Neural cell (in vitro differentiated cells): ENCODE measurements at regions not wholly inside any gene's neighbourhood (a gene's known extent, or its start where the extent isn't known, plus 50 kb on each side); places are given as distances from the start of the nearest gene placed in this dataset.

Source experiments
- H2AFZ ChIP-seq: fragments of 200-600, 300-800 bp; sonication (generic), shearing (Covaris generic); 2 replicates; pipeline ENCODE4 v1.6.0; 2014; ENCODE audit warnings: low read depth, mild to moderate bottlenecking, antibody characterized with exemption, low read length, moderate library complexity
- H3F3A ChIP-seq: fragments of 200-600 bp; shearing (Covaris generic); 2 replicates; pipeline ENCODE4 v1.6.1; 2016; ENCODE audit warnings: mild to moderate bottlenecking, moderate library complexity, mixed read lengths, antibody characterized with exemption, low read length; ENCODE audit not compliant: insufficient read depth, poor library complexity, severe bottlenecking
- H3K27ac ChIP-seq: fragments of 200-600, 300-800 bp; sonication (generic), shearing (Covaris generic); 2 replicates; pipeline ENCODE4 v1.5.1; 2014; ENCODE audit warnings: mild to moderate bottlenecking, low read length, moderate library complexity
- H3K27me3 ChIP-seq: fragments of 300-800, 200-600 bp; sonication (generic), shearing (Covaris generic); 2 replicates; pipeline ENCODE4 v1.6.0; 2014; ENCODE audit warnings: mild to moderate bottlenecking, low read depth, low read length, moderate library complexity; ENCODE audit not compliant: insufficient read depth
- H3K36me3 ChIP-seq: fragments of 300-800, 200-600 bp; sonication (generic), shearing (Covaris generic); 2 replicates; pipeline ENCODE4 v1.5.1; 2014; ENCODE audit warnings: mild to moderate bottlenecking, antibody characterized with exemption, low read length, moderate library complexity; ENCODE audit not compliant: insufficient read depth
- H3K4me2 ChIP-seq: fragments of 300-800, 200-600 bp; sonication (generic), shearing (Covaris generic); 2 replicates; pipeline ENCODE4 v1.6.0; 2014; ENCODE audit warnings: mild to moderate bottlenecking, low read length
- H3K4me3 ChIP-seq: fragments of 300-800, 200-600 bp; sonication (generic), shearing (Covaris generic); 2 replicates; pipeline ENCODE4 v1.5.1; 2014; ENCODE audit warnings: mild to moderate bottlenecking, low read length, moderate library complexity
- H3K79me2 ChIP-seq: fragments of 200-600 bp; shearing (Covaris generic); replicated peaks from 2 replicates; pipeline ENCODE4 v1.6.0; 2014; ENCODE audit warnings: mild to moderate bottlenecking, low read length, moderate library complexity; ENCODE audit not compliant: insufficient read depth
- H3K9ac ChIP-seq: fragments of 300-800, 200-600 bp; sonication (generic), shearing (Covaris generic); 2 replicates; pipeline ENCODE4 v1.6.1; 2016; ENCODE audit warnings: mild to moderate bottlenecking, low read length, mixed read lengths
- H3K9me2 ChIP-seq: fragments of 200-600 bp; shearing (Covaris generic); 2 replicates; pipeline ENCODE4 v1.6.1; 2016; ENCODE audit warnings: mild to moderate bottlenecking, low read length, mixed read lengths; ENCODE audit not compliant: insufficient read depth
- H3K9me3 ChIP-seq: fragments of 200-600, 300-800 bp; sonication (generic), shearing (Covaris generic); 2 replicates; pipeline ENCODE4 v1.6.1; 2016; ENCODE audit warnings: mild to moderate bottlenecking, mixed run types, low read length, moderate library complexity, mixed read lengths
- H4K20me1 ChIP-seq: fragments of 200-600 bp; shearing (Covaris generic); 2 replicates; pipeline ENCODE4 v1.6.1; 2016; ENCODE audit warnings: mild to moderate bottlenecking, mixed run types; ENCODE audit not compliant: insufficient read depth
- EP300 ChIP-seq: fragments of 450-650 bp; conservative IDR thresholded peaks from 2 replicates; pipeline ENCODE4 v1.6.1; 2014; ENCODE audit warnings: antibody characterized with exemption, mild to moderate bottlenecking, moderate library complexity; ENCODE audit not compliant: poor library complexity, severe bottlenecking
- EZH2 ChIP-seq: fragments of 200-600, 300-800 bp; shearing (Covaris generic), sonication (generic); IDR thresholded peaks from 2 replicates; pipeline ENCODE4 v1.6.1; 2014; ENCODE audit warnings: antibody characterized with exemption, low read length, borderline replicate concordance, mild to moderate bottlenecking; ENCODE audit not compliant: insufficient read depth, poor library complexity, severe bottlenecking
- MXI1 ChIP-seq: fragments of 450-650 bp; conservative IDR thresholded peaks from 2 replicates; pipeline ENCODE4 v1.6.1; 2014; ENCODE audit warnings: antibody characterized with exemption, mild to moderate bottlenecking; ENCODE audit not compliant: poor library complexity, severe bottlenecking
- POLR2AphosphoS5 ChIP-seq: IDR thresholded peaks from 2 replicates; pipeline ENCODE4 v1.6.1; 2012
- RAD21 ChIP-seq: fragments of 450-650 bp; conservative IDR thresholded peaks from 2 replicates; pipeline ENCODE4 v1.6.1; 2014; ENCODE audit warnings: antibody characterized with exemption, mild to moderate bottlenecking, moderate library complexity
- SMC3 ChIP-seq: fragments of 450-650 bp; conservative IDR thresholded peaks from 2 replicates; pipeline ENCODE4 v1.6.1; 2014; ENCODE audit warnings: antibody characterized with exemption, mild to moderate bottlenecking, moderate library complexity; ENCODE audit not compliant: poor library complexity
- TAF1 ChIP-seq: IDR thresholded peaks from 2 replicates; pipeline ENCODE4 v1.6.1; 2012; ENCODE audit warnings: low read depth
- TF ChIP-seq, protein P1 (sequence below): fragments of 450-650 bp; IDR thresholded peaks from 2 replicates; pipeline ENCODE4 v1.5.1; 2014; ENCODE audit warnings: antibody characterized with exemption, mild to moderate bottlenecking, moderate library complexity; ENCODE audit not compliant: poor library complexity, severe bottlenecking
- TF ChIP-seq, protein P2 (sequence below): IDR thresholded peaks from 2 replicates; pipeline ENCODE4 v1.6.1; 2012; ENCODE audit warnings: borderline replicate concordance

DNA sequence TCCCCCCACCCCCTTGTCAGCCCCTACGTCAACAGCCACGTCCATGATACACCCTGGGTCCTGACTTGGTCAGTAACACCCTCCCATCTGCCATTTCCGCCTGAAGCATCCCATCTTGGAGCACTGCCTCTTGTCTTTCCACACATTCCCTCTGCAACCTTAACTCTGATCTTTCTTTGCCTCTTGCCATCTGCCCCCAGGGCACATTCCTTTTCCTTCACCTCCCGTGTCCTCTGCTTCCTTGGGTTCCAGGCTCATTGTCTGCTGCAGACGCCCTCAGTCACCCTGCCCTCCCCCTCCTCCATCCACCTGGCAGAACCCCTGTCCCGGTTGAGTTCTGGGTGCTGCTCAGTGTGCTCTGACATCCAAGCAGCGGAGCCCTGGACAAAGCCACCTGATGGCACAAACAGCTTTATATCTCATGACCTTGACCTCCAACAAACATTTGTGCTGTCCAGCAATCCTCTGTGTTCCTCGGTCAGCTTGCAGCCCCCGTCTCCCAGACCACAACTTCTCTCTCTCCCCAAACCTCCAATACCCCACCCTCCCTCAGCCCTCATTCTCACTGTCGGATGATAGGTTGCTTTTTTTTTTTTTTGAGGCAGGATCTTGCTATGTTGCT is 97.7 kb upstream of the IER5L start:
- no peak overlapping the region for H3K9ac ChIP-seq
- no peak overlapping the region for H2AFZ ChIP-seq
- H3K79me2 ChIP-seq, result no peaks in the 10 kb centered on the region
- no peaks in the 10 kb centered on the region for H3K9me2 ChIP-seq
- no peaks in the 10 kb centered on the region for H3K36me3 ChIP-seq
- TF ChIP-seq MXI1 (no peak), EP300 (no peak), SMC3 (no peak), EZH2 (no peak), RAD21 (no peak), POLR2AphosphoS5 (no peak)
- TF ChIP-seq, protein P1, sequence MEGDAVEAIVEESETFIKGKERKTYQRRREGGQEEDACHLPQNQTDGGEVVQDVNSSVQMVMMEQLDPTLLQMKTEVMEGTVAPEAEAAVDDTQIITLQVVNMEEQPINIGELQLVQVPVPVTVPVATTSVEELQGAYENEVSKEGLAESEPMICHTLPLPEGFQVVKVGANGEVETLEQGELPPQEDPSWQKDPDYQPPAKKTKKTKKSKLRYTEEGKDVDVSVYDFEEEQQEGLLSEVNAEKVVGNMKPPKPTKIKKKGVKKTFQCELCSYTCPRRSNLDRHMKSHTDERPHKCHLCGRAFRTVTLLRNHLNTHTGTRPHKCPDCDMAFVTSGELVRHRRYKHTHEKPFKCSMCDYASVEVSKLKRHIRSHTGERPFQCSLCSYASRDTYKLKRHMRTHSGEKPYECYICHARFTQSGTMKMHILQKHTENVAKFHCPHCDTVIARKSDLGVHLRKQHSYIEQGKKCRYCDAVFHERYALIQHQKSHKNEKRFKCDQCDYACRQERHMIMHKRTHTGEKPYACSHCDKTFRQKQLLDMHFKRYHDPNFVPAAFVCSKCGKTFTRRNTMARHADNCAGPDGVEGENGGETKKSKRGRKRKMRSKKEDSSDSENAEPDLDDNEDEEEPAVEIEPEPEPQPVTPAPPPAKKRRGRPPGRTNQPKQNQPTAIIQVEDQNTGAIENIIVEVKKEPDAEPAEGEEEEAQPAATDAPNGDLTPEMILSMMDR, result no peak
- no peaks in the 10 kb centered on the region for H3K27me3 ChIP-seq
- H4K20me1 ChIP-seq, result no peaks in the 10 kb centered on the region
- H3K4me2 ChIP-seq, result no peak overlapping the region
- H3K9me3 ChIP-seq, result no peaks in the 10 kb centered on the region
- no peaks in the 10 kb centered on the region for H3F3A ChIP-seq
- no peak overlapping the region for H3K4me3 ChIP-seq
- H3K27ac ChIP-seq, result no peak overlapping the region

DNA sequence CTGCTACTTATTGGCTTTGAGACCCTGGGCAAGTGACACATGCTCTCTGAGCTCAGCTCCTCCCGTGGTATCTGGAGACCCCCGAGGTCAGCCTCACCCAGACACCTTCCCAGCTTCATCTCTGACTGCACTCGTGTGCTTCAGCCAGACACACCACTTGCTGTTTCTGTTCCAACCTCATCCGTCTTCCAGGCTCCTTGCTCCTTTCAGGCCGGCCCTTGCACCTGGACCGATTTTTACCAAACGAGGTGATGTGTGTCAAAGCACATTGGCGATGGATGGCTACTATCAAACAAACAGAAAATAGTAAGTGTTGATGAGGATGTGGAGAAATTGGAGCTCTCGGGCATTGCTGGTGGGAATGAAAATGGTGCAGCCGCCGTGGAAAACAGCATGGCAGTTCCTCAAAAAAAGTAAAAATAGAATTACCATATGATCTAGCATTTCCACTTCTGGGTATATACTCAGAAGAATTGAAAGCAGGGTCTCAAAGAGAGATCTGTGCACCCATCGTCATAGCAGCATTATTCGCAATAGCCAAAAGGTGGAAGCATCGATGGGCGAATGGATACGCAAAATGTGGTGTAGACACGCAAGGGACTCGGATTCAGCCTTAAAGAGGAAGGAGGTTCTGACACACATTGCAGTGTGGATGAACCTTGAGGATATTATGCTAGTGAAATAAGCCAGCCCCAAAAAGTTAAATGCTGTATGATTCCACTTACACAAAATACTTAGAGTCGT is 96.1 kb upstream of the IER5L start:
- no peak overlapping the region for H3K9ac ChIP-seq
- H3K36me3 ChIP-seq, result no peaks in the 10 kb centered on the region
- H3K27ac ChIP-seq, result no peak overlapping the region
- no peaks in the 10 kb centered on the region for H4K20me1 ChIP-seq
- no peaks in the 10 kb centered on the region for H3K9me3 ChIP-seq
- no peaks in the 10 kb centered on the region for H3K79me2 ChIP-seq
- no peaks in the 10 kb centered on the region for H3F3A ChIP-seq
- no peaks in the 10 kb centered on the region for H3K9me2 ChIP-seq
- no peaks in the 10 kb centered on the region for H3K27me3 ChIP-seq
- TF ChIP-seq RAD21 (no peak), SMC3 (no peak), TAF1 (no peak), EP300 (no peak), MXI1 (no peak), EZH2 (no peak), POLR2AphosphoS5 (no peak)
- TF ChIP-seq, protein P2, sequence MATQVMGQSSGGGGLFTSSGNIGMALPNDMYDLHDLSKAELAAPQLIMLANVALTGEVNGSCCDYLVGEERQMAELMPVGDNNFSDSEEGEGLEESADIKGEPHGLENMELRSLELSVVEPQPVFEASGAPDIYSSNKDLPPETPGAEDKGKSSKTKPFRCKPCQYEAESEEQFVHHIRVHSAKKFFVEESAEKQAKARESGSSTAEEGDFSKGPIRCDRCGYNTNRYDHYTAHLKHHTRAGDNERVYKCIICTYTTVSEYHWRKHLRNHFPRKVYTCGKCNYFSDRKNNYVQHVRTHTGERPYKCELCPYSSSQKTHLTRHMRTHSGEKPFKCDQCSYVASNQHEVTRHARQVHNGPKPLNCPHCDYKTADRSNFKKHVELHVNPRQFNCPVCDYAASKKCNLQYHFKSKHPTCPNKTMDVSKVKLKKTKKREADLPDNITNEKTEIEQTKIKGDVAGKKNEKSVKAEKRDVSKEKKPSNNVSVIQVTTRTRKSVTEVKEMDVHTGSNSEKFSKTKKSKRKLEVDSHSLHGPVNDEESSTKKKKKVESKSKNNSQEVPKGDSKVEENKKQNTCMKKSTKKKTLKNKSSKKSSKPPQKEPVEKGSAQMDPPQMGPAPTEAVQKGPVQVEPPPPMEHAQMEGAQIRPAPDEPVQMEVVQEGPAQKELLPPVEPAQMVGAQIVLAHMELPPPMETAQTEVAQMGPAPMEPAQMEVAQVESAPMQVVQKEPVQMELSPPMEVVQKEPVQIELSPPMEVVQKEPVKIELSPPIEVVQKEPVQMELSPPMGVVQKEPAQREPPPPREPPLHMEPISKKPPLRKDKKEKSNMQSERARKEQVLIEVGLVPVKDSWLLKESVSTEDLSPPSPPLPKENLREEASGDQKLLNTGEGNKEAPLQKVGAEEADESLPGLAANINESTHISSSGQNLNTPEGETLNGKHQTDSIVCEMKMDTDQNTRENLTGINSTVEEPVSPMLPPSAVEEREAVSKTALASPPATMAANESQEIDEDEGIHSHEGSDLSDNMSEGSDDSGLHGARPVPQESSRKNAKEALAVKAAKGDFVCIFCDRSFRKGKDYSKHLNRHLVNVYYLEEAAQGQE, result no peak
- TF ChIP-seq, protein P1, result no peak
- no peak overlapping the region for H3K4me3 ChIP-seq
- H2AFZ ChIP-seq, result no peak overlapping the region
- H3K4me2 ChIP-seq, result no peak overlapping the region
